ENCODE measurements at regions not wholly inside any gene's neighbourhood (a gene's known extent, or its start where the extent isn't known, plus 50 kb on each side); places are given as distances from the start of the nearest gene placed in this dataset.

- TF ChIP-seq CTCF (conservative IDR thresholded peaks at IDR 0.05; ENCODE audit: low read length) (no peak), EZH2phosphoT487 (IDR thresholded peaks at IDR 0.05; ENCODE audit: borderline replicate concordance, low read depth, low read length) (no peak)
Observed at GRCh38 chr16:55058576-55058975, 127.9 kb downstream of the IRX5 start.
